Astrocyte of the spinal cord (primary cell): ENCODE measurements at regions not wholly inside any gene's neighbourhood (a gene's known extent, or its start where the extent isn't known, plus 50 kb on each side); places are given as distances from the start of the nearest gene placed in this dataset.
A peak's percentile ranks its signal among the peaks of the same experiment; 100 is the strongest.

ENCODE experiments used
- DNase-seq: peaks from one replicate; pipeline ENCODE4 v3.0.0; 2011; ENCODE audit warnings: low read depth, low spot score
- H3K4me3 ChIP-seq: 2 replicates; pipeline ENCODE4 v1.5.1; 2011; ENCODE audit warnings: low read depth, mild to moderate bottlenecking, low read length, moderate library complexity
- in situ Hi-C: cut with HindIII; loops from 2 replicates; pipeline ENCODE4 v1.10.0; 2017; ENCODE audit warnings: low sequenced_read_pairs
- TF ChIP-seq, protein P1 (sequence below): IDR thresholded peaks from 2 replicates; pipeline ENCODE4 v1.5.1; 2012; ENCODE audit warnings: low read depth, mild to moderate bottlenecking, low read length, inconsistent platforms

DNA sequence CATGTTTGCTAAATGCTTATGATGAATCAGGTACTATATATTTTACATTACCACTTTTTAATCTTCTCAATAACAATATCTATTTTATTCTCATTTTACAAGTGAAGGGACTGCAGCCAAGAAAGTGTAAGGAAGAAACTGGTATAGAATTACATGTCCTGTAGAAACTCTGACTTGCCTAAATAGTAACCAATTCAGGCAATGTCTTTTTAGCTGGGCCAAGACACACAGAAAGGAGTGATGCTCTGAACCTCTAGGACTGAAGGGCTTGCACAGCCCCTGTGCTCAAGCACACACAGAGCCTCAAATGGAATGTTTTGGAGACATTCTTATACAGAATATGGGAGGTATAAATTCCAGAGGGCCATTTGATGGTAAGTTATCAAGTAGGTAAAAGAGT is 286.4 kb upstream of the TNC start:
- in situ Hi-C loops, result no loop called here

GRCh38 chr9:115411516-115411915 is 293.6 kb upstream of the TNC start:
- in situ Hi-C loops, result no loop called here

More for the DNA sequence above, 286.4 kb upstream of the TNC start:
- H3K4me3 ChIP-seq, result no peak overlapping the region
- no peak for DNase-seq
- TF ChIP-seq, protein P1, sequence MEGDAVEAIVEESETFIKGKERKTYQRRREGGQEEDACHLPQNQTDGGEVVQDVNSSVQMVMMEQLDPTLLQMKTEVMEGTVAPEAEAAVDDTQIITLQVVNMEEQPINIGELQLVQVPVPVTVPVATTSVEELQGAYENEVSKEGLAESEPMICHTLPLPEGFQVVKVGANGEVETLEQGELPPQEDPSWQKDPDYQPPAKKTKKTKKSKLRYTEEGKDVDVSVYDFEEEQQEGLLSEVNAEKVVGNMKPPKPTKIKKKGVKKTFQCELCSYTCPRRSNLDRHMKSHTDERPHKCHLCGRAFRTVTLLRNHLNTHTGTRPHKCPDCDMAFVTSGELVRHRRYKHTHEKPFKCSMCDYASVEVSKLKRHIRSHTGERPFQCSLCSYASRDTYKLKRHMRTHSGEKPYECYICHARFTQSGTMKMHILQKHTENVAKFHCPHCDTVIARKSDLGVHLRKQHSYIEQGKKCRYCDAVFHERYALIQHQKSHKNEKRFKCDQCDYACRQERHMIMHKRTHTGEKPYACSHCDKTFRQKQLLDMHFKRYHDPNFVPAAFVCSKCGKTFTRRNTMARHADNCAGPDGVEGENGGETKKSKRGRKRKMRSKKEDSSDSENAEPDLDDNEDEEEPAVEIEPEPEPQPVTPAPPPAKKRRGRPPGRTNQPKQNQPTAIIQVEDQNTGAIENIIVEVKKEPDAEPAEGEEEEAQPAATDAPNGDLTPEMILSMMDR, result no peak

GRCh38 chr9:115411993-115412452 is 294.1 kb upstream of the TNC start:
- no peak overlapping the region for H3K4me3 ChIP-seq
- TF ChIP-seq, protein P1, result no peak
- in situ Hi-C loops, result no loop called here
- peak; percentile 35 for DNase-seq

More at GRCh38 chr9:115411516-115411915, 293.6 kb upstream of the TNC start:
- DNase-seq, result peak; percentile 39
- TF ChIP-seq, protein P1, result no peak
- no peak overlapping the region for H3K4me3 ChIP-seq

DNA sequence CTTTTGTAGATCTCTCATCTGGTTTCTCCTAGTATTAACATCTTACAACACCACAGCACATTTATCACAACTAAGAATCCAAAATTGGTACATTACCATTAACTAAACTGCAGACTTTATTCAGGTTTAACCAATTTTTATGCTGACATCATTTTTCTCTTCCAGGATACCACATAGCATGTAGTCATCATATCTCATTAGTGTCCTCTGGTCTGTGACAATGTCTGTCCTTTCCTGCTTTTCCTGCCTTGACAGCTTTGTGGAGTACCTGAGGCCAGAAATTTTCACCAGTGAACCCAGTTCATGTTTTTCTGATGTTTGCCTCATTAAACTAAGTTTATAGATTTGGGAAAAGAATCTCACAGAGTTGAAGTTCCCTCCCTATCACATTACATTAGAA is 294.7 kb upstream of the TNC start:
- H3K4me3 ChIP-seq, result no peak overlapping the region
- TF ChIP-seq, protein P1, result no peak
- in situ Hi-C loops, result no loop called here

DNA sequence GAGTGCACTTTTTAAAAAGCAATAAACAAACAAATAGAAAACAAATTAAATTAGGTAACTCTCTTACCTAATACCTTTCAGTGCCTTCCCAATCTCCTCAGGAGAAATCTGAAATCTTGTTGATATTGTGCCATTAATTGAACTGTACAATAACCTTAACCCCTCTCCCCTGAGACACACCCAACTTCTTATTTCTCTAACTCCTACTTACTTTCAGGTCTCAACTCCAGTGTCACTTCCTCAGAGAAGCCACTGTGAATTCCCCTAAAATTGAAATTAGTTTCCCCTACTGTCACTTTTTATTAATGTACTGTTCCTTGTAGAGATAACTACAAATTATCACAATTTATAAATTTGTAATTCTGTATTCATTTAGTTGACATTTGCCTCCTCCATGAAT is 295.3 kb upstream of the TNC start:
- no peak overlapping the region for H3K4me3 ChIP-seq
- TF ChIP-seq, protein P1, result no peak
- DNase-seq, result no peak
- in situ Hi-C loops, result no loop called here

More for the DNA sequence above, 294.7 kb upstream of the TNC start:
- no peak for DNase-seq

DNA sequence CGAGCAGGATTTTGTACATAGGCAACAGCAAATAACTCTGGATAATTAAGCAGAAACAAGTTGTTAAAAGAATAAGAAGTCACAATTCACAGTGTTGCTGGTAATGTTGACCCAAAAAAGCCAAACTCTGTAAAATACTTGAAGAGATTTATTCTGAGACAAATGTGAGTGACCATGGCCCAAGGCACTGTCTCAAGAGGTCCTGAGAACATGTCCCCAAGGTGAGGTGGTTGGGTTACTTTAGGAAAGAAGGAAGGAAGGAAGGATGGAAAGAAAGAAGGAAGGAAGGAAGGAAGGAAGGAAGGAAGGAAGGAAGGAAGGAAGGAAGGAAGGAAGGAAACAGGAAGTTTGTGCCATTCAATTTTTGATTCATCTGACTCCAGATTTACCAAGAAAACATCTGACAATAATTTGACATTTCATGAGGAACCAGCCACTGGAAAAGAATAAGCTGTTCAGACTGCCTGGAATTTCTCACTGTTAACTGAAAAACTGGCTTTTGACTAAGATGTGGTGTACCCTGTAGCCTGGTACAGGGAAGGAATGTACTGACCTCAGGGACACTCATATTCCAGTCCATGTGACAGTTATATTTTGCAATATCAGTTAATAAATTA is 295.9 kb upstream of the TNC start:
- in situ Hi-C loops, result no loop called here
- no peak overlapping the region for H3K4me3 ChIP-seq
- TF ChIP-seq, protein P1, result no peak
- no peak for DNase-seq
